HFFc6 (cell line): ENCODE measurements at regions not wholly inside any gene's neighbourhood (a gene's known extent, or its start where the extent isn't known, plus 50 kb on each side); places are given as distances from the start of the nearest gene placed in this dataset.

Experiments used
- DNase-seq: peaks from one replicate; pipeline ENCODE4 v3.0.0-alpha.2; 2018
- H3K27ac Mint-ChIP-seq: 2 replicates; pipeline ENCODE4 v1.8.0; 2020; ENCODE audit warnings: mild to moderate bottlenecking, mixed read lengths
- H3K27me3 Mint-ChIP-seq: 2 replicates; pipeline ENCODE4 v1.8.0; 2021; ENCODE audit warnings: mild to moderate bottlenecking, moderate library complexity, mixed read lengths; ENCODE audit not compliant: insufficient read depth
- H3K36me3 Mint-ChIP-seq: 2 replicates; pipeline ENCODE4 v1.8.0; 2021; ENCODE audit warnings: low read depth, mixed read lengths
- H3K4me1 Mint-ChIP-seq: 2 replicates; pipeline ENCODE4 v1.8.0; 2020; ENCODE audit warnings: low read depth, mixed read lengths
- H3K4me3 Mint-ChIP-seq: 2 replicates; pipeline ENCODE4 v1.8.0; 2020; ENCODE audit warnings: mild to moderate bottlenecking, moderate library complexity, mixed read lengths
- H3K9me3 Mint-ChIP-seq: 2 replicates; pipeline ENCODE4 v1.8.0; 2020; ENCODE audit warnings: mild to moderate bottlenecking, mixed read lengths
- TF ChIP-seq, protein P1 (sequence below): fragments of 200-600 bp; sonication (generic); IDR thresholded peaks from 2 replicates; pipeline ENCODE4 v1.5.0; 2021; ENCODE audit warnings: antibody characterized with exemption, mild to moderate bottlenecking

DNA sequence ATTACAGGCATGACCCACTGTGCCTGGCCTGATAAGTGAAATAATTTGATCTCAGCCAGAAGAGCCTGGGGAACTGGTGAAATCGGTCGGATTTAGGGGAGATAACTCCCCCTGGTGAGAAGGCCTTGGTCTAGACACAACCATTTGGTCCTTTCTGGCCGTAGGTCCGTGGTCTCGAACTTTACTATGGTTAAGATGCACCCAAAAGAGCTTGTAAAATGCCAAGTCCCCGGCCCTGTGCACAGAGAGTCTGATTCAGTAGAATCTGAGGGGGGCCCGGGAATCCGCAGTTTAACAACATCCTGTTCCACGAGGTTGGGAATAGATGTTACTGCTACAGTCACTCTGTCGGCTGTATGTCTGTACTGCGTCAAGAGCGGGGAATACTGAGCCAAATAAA is 140.7 kb downstream of the C9orf50 start:
- Mint-ChIP-seq H3K27ac (peak overlapping the region; percentile 91), H3K36me3 (no peaks in the 10 kb centered on the region), H3K27me3 (peaks cover 5% of the 10 kb centered on the region), H3K4me1 (peaks cover 71% of the 10 kb centered on the region), H3K9me3 (peaks cover 1% of the 10 kb centered on the region; the same call in 1 of the 2 replicates), H3K4me3 (no peak overlapping the region)
- TF ChIP-seq, protein P1, sequence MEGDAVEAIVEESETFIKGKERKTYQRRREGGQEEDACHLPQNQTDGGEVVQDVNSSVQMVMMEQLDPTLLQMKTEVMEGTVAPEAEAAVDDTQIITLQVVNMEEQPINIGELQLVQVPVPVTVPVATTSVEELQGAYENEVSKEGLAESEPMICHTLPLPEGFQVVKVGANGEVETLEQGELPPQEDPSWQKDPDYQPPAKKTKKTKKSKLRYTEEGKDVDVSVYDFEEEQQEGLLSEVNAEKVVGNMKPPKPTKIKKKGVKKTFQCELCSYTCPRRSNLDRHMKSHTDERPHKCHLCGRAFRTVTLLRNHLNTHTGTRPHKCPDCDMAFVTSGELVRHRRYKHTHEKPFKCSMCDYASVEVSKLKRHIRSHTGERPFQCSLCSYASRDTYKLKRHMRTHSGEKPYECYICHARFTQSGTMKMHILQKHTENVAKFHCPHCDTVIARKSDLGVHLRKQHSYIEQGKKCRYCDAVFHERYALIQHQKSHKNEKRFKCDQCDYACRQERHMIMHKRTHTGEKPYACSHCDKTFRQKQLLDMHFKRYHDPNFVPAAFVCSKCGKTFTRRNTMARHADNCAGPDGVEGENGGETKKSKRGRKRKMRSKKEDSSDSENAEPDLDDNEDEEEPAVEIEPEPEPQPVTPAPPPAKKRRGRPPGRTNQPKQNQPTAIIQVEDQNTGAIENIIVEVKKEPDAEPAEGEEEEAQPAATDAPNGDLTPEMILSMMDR: peak; percentile 37; the same call in 1 of the 2 replicates
- no peak for DNase-seq

DNA sequence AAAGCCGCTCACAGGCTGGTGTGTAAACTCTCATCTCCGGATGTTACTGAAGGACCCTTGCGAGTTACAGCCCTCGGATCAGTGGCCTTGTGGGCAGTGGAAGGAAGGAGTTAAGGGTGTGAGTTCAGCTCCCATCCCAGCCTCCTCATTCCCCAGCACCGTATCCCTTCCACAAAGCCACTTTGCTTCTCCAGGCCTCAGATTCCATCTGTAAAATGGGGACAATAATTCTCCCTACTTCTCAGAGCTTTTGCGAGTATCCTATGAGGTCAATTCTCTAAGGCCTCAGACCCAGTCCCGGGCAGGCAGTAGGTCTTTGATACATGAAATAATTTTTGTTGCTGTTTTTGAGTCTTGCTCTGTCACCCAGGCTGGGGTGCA is 141.3 kb downstream of the C9orf50 start:
- Mint-ChIP-seq H3K4me3 (no peak overlapping the region), H3K27me3 (peaks cover 5% of the 10 kb centered on the region), H3K4me1 (peaks cover 65% of the 10 kb centered on the region), H3K27ac (peak overlapping the region; percentile 91), H3K9me3 (peaks cover 5% of the 10 kb centered on the region; the same call in 1 of the 2 replicates), H3K36me3 (no peaks in the 10 kb centered on the region)
- no peak for DNase-seq
- TF ChIP-seq, protein P1: no peak

DNA sequence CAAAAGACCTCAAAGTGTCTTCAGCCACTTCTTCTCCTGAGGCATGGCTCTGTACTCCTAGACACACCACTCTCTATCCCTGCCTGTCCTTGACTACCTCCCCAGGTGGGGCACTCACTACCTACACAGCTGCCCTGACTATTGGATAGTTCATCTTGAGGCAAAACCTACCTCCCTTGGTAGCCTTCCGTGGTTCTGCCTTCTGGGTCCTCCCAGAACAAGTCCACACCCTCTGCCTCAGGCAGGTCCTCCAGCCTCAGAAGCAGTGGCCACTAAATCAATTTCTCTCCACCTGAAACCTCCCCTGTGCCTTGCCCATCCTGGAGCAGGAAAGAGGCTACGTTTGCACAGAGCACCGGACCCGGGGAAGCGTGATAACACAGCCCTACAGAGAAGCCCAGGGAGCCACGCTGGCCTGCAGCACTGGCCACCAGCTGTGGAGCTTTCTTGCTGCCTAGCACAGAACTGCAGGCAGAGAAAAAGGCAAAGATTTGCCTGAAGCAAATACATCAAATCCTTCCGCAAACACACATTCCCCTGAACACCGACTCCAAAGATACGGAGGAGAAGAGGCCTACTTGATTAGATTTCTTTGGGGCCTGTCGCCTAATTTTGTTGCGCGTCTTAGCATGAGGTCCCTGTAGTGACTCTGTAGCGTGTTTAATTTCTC is 141.8 kb downstream of the C9orf50 start:
- Mint-ChIP-seq H3K4me1 (peaks cover 63% of the 10 kb centered on the region), H3K36me3 (no peaks in the 10 kb centered on the region), H3K4me3 (peak overlapping the region; percentile 28; the same call in 1 of the 2 replicates), H3K9me3 (peaks cover 5% of the 10 kb centered on the region; the same call in 1 of the 2 replicates), H3K27ac (peak overlapping the region; percentile 91), H3K27me3 (peaks cover 3% of the 10 kb centered on the region)
- TF ChIP-seq, protein P1: no peak
- DNase-seq: no peak

DNA sequence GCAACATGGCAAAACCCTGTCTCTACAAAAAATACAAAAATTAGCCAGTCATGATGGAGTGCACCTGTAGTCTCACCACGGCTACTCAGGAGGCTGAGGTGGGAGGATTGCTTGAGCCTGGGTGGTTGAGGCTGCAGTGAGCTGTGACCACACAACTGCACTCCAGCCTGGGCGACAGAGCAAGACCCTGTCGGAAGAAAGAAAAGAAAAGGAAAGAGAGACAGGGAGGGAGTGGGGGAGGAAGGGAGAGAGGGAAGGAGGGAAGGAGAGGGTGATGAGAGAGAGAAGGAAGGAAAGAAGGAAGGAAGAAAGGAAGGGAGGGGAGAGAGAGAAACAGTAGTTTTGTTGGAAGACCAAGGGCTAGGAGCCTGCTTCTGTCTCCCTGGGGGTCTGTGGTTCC is 142.4 kb downstream of the C9orf50 start:
- no peaks in the 10 kb centered on the region for H3K36me3 Mint-ChIP-seq
- peak overlapping the region; percentile 91 for H3K27ac Mint-ChIP-seq
- H3K4me3 Mint-ChIP-seq: no peak overlapping the region
- H3K4me1 Mint-ChIP-seq: peaks cover 63% of the 10 kb centered on the region
- H3K9me3 Mint-ChIP-seq: peaks cover 5% of the 10 kb centered on the region; the same call in 1 of the 2 replicates
- DNase-seq: no peak
- TF ChIP-seq, protein P1: no peak
- H3K27me3 Mint-ChIP-seq: peaks cover 3% of the 10 kb centered on the region

DNA sequence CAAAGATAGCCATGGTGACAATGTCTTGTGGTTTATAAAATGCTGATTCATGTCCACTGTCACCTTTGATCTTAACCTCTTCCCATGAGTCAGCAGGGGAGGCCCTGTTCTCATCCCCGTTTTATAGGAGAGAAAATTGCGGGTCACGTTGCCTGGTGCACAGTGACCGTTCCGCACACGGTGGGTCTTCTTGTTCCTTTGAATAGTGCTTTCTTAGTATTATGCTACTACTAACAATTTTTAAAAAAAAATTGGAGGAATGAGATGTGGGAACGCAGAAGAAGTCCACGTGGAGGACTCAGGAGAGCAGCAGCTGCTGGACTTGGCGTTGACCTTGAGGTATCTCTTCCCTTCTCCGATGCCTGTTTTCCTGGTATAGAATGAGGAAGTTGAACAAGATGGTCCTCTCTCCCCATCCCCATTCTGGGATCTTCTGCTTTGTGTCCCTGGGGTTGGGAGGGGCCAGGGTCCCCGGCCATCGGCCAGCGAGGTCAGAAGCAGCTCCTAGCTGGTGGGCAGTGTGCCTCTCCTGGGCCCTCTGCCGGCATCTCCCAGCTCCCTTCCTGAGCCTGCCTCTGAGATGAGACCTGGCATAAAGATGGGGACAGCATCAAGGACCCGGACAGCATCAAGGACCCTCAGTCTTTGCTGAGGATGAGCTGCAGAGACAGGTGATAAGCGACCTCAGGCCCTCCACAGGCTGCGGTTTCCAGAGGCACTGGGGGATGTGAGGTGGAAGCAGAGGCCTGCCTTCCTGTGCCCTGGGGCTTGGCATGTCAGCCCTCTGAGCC is 143.9 kb downstream of the C9orf50 start:
- Mint-ChIP-seq H3K9me3 (peaks cover 5% of the 10 kb centered on the region; the same call in 1 of the 2 replicates), H3K27ac (peak overlapping the region; percentile 69), H3K27me3 (peaks cover 3% of the 10 kb centered on the region), H3K4me3 (peak overlapping the region; percentile 77), H3K4me1 (peaks cover 61% of the 10 kb centered on the region), H3K36me3 (no peaks in the 10 kb centered on the region)
- DNase-seq: no peak
- TF ChIP-seq, protein P1: no peak
